ENCODE measurements at regions not wholly inside any gene's neighbourhood (a gene's known extent, or its start where the extent isn't known, plus 50 kb on each side); places are given as distances from the start of the nearest gene placed in this dataset.

DNA sequence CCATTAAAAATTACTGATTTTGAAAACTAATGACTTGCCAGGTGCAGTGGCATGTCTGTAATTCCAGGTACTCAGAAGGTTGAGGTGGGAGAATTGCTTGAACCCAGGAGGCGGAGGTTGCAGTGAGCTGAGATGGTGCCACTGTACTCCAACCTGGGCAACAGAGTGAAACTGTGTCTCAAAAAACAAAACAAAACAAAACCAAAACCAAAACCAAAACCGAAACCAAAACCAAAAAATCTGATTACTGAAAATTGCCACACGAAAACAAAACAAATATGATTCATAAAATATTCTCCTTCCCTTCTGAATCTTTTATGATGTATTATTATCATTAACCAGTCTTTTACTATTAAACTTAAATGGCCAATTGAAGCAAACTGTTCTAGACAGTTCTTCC is 74.1 kb downstream of the SERINC2 start:
- TF ChIP-seq, protein P1, sequence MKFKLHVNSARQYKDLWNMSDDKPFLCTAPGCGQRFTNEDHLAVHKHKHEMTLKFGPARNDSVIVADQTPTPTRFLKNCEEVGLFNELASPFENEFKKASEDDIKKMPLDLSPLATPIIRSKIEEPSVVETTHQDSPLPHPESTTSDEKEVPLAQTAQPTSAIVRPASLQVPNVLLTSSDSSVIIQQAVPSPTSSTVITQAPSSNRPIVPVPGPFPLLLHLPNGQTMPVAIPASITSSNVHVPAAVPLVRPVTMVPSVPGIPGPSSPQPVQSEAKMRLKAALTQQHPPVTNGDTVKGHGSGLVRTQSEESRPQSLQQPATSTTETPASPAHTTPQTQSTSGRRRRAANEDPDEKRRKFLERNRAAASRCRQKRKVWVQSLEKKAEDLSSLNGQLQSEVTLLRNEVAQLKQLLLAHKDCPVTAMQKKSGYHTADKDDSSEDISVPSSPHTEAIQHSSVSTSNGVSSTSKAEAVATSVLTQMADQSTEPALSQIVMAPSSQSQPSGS (CRISPR knock-in tag; IDR thresholded peaks at IDR 0.05; ENCODE audit: borderline replicate concordance, low read depth) = no peak
- TF ChIP-seq, protein P2, sequence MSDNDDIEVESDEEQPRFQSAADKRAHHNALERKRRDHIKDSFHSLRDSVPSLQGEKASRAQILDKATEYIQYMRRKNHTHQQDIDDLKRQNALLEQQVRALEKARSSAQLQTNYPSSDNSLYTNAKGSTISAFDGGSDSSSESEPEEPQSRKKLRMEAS (CRISPR knock-in tag; IDR thresholded peaks at IDR 0.05) = no peak
- TF ChIP-seq, protein P3, sequence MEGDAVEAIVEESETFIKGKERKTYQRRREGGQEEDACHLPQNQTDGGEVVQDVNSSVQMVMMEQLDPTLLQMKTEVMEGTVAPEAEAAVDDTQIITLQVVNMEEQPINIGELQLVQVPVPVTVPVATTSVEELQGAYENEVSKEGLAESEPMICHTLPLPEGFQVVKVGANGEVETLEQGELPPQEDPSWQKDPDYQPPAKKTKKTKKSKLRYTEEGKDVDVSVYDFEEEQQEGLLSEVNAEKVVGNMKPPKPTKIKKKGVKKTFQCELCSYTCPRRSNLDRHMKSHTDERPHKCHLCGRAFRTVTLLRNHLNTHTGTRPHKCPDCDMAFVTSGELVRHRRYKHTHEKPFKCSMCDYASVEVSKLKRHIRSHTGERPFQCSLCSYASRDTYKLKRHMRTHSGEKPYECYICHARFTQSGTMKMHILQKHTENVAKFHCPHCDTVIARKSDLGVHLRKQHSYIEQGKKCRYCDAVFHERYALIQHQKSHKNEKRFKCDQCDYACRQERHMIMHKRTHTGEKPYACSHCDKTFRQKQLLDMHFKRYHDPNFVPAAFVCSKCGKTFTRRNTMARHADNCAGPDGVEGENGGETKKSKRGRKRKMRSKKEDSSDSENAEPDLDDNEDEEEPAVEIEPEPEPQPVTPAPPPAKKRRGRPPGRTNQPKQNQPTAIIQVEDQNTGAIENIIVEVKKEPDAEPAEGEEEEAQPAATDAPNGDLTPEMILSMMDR (IDR thresholded peaks at IDR 0.05) = no peak
- no peak for TF ChIP-seq TEAD4 (CRISPR knock-in tag; IDR thresholded peaks at IDR 0.05)
- TF ChIP-seq RELA (CRISPR knock-in tag; IDR thresholded peaks at IDR 0.05; ENCODE audit: borderline replicate concordance) = no peak
- TF ChIP-seq, protein P4, sequence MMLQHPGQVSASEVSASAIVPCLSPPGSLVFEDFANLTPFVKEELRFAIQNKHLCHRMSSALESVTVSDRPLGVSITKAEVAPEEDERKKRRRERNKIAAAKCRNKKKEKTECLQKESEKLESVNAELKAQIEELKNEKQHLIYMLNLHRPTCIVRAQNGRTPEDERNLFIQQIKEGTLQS (CRISPR knock-in tag; conservative IDR thresholded peaks at IDR 0.05) = no peak
- no peak for TF ChIP-seq ZNF423 (CRISPR knock-in tag; IDR thresholded peaks at IDR 0.05)
- TF ChIP-seq, protein P5, sequence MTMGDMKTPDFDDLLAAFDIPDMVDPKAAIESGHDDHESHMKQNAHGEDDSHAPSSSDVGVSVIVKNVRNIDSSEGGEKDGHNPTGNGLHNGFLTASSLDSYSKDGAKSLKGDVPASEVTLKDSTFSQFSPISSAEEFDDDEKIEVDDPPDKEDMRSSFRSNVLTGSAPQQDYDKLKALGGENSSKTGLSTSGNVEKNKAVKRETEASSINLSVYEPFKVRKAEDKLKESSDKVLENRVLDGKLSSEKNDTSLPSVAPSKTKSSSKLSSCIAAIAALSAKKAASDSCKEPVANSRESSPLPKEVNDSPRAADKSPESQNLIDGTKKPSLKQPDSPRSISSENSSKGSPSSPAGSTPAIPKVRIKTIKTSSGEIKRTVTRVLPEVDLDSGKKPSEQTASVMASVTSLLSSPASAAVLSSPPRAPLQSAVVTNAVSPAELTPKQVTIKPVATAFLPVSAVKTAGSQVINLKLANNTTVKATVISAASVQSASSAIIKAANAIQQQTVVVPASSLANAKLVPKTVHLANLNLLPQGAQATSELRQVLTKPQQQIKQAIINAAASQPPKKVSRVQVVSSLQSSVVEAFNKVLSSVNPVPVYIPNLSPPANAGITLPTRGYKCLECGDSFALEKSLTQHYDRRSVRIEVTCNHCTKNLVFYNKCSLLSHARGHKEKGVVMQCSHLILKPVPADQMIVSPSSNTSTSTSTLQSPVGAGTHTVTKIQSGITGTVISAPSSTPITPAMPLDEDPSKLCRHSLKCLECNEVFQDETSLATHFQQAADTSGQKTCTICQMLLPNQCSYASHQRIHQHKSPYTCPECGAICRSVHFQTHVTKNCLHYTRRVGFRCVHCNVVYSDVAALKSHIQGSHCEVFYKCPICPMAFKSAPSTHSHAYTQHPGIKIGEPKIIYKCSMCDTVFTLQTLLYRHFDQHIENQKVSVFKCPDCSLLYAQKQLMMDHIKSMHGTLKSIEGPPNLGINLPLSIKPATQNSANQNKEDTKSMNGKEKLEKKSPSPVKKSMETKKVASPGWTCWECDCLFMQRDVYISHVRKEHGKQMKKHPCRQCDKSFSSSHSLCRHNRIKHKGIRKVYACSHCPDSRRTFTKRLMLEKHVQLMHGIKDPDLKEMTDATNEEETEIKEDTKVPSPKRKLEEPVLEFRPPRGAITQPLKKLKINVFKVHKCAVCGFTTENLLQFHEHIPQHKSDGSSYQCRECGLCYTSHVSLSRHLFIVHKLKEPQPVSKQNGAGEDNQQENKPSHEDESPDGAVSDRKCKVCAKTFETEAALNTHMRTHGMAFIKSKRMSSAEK (CRISPR knock-in tag; IDR thresholded peaks at IDR 0.05; ENCODE audit: borderline replicate concordance) = no peak
- TF ChIP-seq NR1H2 (CRISPR knock-in tag; IDR thresholded peaks at IDR 0.05) = no peak
- TF ChIP-seq ATF1 (CRISPR knock-in tag; IDR thresholded peaks at IDR 0.05) = no peak
- TF ChIP-seq, protein P6, sequence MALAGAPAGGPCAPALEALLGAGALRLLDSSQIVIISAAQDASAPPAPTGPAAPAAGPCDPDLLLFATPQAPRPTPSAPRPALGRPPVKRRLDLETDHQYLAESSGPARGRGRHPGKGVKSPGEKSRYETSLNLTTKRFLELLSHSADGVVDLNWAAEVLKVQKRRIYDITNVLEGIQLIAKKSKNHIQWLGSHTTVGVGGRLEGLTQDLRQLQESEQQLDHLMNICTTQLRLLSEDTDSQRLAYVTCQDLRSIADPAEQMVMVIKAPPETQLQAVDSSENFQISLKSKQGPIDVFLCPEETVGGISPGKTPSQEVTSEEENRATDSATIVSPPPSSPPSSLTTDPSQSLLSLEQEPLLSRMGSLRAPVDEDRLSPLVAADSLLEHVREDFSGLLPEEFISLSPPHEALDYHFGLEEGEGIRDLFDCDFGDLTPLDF (CRISPR knock-in tag; IDR thresholded peaks at IDR 0.05) = no peak
- TF ChIP-seq ZNF232 (CRISPR knock-in tag; IDR thresholded peaks at IDR 0.05) = no peak
- TF ChIP-seq, protein P7, sequence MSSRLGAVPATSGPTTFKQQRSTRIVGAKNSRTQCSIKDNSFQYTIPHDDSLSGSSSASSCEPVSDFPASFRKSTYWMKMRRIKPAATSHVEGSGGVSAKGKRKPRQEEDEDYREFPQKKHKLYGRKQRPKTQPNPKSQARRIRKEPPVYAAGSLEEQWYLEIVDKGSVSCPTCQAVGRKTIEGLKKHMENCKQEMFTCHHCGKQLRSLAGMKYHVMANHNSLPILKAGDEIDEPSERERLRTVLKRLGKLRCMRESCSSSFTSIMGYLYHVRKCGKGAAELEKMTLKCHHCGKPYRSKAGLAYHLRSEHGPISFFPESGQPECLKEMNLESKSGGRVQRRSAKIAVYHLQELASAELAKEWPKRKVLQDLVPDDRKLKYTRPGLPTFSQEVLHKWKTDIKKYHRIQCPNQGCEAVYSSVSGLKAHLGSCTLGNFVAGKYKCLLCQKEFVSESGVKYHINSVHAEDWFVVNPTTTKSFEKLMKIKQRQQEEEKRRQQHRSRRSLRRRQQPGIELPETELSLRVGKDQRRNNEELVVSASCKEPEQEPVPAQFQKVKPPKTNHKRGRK (CRISPR knock-in tag; IDR thresholded peaks at IDR 0.05; ENCODE audit: borderline replicate concordance) = no peak

All from WTC11 (cell line).